ENCODE measurements at regions not wholly inside any gene's neighbourhood (a gene's known extent, or its start where the extent isn't known, plus 50 kb on each side); places are given as distances from the start of the nearest gene placed in this dataset.
"Not testable (repeated sequence)": the region's sequence is repeated elsewhere in the genome, so short reads cannot be mapped to it uniquely, and the experiment has no call there.

GRCh38 chr6:140192018-140192417 lies 817.6 kb upstream of the CITED2 start:
- DNase-seq = no peak

DNA sequence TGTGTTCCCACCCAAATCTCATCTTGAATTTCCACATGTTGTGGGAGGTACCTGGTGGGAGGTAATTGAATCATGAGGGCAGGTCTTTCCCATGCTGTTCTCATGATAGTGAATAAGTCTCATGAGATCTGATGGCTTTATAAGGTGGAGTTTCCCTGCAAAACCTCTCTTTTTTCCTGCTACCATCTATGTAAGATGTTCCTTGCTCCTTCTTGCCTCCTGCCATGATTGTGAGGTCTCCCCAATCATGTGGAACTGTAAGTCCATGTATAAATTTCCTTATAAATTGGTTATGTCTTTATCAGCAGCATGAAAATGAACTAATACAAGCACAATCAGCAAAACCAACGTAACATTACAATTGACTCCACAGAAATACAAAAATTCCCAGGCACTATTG lies 814.8 kb upstream of the CITED2 start:
- not testable (repeated sequence) for DNase-seq

GRCh38 chr6:140185991-140186390 lies 811.5 kb upstream of the CITED2 start:
- no peak for DNase-seq

DNA sequence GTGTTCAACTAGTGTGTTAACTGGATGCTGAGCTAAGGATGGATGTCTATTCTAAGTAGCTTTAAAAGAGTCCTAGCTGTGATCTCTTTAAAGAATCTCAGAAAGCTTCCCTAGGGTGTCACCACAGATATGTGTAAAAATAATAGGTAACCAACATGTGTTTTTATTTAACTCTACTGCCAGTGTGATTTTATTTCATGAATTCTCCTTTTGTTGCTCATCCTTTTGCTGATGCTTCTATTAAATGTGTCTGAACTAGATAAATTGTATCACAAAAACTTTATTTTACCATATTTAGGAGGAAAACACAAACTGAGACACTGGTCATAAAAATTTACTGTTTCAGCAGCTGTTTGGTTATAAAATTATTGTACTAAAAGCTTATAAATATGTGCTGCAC lies 809.4 kb upstream of the CITED2 start:
- DNase-seq = no peak

GRCh38 chr6:140182821-140183220 lies 808.4 kb upstream of the CITED2 start:
- DNase-seq = no peak

- no peak for DNase-seq
These were observed 807.4 kb upstream of the CITED2 start for GRCh38 chr6:140181876-140182275.

DNA sequence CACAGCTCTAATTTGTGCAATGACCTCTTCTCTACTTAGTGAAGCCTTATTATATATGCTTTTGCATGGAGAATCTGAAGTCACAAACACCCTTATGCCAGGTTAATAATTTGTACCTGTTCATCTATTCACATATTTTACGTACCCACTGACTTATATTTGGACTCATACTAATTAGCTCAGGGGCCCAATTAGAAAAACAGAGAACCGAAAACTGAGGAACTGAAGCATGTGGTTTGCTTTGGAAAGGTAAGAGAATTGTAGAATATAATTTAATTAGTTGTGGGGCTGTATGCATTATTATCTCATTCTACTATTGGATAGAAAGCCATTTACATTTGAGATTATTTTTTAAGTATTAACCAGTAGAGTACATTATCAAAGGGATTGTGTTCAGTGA lies 805.9 kb upstream of the CITED2 start:
- no peak for DNase-seq

- DNase-seq = no peak
These were observed 804.5 kb upstream of the CITED2 start for GRCh38 chr6:140178935-140179334.

- no peak for DNase-seq
These were observed 804.1 kb upstream of the CITED2 start for GRCh38 chr6:140178520-140178919.

DNA sequence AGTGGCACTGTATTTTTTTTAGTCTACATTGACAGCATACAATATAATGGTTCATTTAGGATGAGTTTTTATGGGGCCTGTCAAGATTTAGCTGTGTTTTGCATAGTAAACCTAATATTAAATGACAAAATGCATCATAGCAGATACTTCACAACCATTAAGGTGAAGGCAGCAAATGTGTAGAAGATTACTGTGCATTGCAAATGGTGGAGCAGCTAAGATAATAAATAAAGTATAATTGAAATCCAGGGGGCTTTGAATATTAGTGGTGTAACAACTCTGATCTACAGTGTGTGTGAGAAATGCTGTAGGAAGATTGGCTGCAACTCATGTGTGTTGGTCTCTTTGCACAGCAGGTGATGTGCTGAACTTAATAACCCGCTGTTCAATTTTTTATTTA lies 801.9 kb upstream of the CITED2 start:
- no peak for DNase-seq

DNA sequence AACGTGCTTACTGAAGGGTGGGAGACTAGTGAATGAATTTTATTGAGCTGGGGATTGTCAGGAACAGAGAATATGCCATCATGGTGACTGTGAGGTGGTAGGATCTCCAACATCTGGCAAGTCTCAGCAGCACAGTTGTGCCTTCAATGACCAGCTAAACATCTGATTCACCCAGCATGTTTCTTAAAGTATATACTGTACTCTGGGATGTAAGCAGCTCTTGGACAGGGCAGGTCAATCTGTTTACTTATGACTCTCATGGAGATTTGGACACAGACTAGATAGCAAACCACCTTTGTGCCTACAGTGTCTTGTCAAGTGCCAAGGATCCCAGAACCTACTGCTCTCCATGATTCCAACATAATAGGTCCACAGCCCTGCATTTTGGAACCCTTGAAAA lies 801.0 kb upstream of the CITED2 start:
- DNase-seq = no peak

GRCh38 chr6:140174524-140174923 lies 800.1 kb upstream of the CITED2 start:
- DNase-seq = no peak

GRCh38 chr6:140168365-140168764 lies 793.9 kb upstream of the CITED2 start:
- no peak for DNase-seq

- no peak for DNase-seq
These were observed 786.5 kb upstream of the CITED2 start for GRCh38 chr6:140160909-140161308.

DNA sequence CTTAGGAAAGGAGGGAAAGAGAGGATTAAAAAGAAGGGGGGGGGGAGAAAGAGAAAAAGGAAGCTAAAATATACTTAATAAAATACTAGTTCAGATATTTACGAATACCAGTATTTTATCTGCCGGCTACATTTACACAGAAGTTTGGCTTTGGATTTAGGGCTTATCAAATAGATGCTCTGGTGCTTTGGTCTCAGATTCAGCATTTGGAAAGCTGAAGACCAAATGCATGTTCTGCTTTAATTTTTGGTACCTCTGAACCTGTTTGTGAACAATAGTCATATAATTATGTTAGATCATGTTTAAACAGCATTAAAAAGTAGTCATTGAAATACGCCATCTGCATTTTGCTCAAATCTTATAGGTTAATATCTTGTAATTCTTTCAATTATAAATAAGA lies 786.0 kb upstream of the CITED2 start:
- no peak for DNase-seq

- DNase-seq = no peak
These were observed 781.7 kb upstream of the CITED2 start for GRCh38 chr6:140156131-140156530.

- DNase-seq = no peak
These were observed 781.1 kb upstream of the CITED2 start for GRCh38 chr6:140155451-140156126.

- DNase-seq = no peak
These were observed 779.3 kb upstream of the CITED2 start for GRCh38 chr6:140153703-140154102.

DNA sequence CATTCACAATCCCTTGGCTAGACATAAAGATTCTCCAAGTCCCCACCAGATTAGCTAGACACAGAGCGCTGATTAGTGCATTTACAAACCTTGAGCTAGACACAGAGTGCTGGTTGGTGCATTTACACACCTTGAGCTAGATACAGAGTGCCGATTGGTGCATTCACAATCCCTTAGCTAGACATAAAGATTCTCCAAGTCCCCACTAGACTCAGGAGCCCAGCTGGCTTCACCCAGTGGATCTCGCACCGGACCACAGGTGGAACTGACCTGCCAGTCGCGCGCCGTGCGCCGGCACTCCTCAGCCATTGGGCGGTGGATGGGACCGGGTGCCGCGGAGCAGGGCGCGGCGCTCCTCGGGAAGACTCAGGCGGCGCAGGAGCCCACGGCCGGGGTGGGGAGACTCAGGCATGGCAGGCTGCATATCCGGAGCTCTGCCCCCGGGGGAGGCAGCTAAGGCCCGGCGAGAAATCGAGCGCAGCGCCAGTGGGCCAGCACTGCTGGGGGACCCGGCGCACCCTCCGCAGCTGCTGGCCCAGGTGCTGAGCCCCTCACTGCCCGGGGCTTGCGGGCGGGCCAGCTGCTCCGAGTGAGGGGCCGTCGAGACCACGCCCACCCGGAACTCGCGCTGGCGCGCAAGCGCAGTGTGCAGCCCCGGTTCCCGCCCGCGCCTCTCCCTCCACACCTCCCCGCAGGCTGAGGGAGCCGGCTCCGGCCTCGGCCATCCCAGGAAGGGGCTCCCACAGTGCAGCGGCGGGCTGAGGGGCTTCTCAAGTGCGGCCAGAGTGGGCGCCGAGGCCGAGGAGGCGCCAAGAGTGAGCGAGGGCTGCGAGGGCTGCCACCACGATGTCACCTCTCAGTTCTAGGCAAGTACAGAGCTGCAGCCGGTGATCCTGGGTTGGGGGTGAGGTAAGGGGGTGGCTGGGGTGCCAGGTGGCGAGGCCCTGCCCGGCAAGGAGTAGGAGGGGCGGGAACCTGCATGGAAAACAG lies 773.7 kb upstream of the CITED2 start:
- DNase-seq = not testable (repeated sequence)

- no peak for DNase-seq
These were observed 766.4 kb upstream of the CITED2 start for GRCh38 chr6:140140891-140141290.

DNA sequence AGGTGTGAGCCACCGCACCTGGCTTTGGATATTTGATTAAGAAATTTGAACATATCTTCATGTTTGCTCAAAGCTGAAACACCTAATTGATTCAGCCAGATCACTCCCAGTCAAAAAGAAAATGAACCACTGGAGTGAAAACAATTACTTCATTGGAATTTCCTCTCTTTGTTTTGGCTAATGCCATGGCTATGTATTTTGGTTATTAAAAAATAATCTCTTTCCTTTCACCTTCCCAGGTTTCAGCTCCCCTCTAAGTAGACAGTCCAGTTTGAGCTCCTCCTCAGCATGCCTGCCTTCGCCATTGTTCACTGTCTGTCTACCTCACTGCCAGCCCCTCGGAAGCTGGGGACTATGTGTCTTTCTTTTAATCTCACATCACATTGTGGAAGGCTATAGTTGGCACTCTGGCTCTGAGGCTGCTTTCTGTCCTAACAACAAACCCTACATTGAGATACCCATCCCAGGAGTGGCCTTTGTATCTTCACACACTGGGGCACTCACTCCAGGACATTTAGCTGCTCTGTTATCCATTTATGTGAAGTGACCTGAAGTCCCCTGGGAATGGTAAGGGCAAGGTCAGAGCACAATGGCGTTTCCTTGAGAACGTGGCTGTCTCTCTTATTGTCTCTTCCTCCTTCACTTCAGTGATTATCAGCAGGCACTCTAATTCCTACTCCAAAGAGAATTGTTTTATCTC lies 764.0 kb upstream of the CITED2 start:
- no peak for DNase-seq

DNA sequence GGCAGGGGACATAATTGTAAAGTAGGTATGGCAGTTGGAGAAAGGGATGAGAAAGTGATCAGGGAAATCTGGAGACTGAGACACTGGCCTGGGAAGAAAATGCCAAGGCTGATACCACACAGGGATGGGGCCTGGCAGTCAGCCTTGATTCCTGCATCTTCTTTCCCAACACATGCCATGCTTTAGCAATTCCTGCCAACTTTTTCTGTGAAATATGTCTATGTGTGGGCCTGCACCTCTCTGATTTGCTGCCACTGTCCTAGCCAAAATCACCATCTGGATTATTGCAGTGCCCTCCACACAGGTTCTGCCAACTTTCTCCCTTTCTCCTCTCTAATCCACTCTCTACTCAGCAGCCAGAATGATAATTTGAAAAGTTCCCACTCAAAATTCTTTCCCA lies 759.8 kb upstream of the CITED2 start:
- DNase-seq = no peak

- no peak for DNase-seq
These were observed 755.6 kb upstream of the CITED2 start for GRCh38 chr6:140130074-140130473.

GRCh38 chr6:140124498-140124897 lies 750.0 kb upstream of the CITED2 start:
- DNase-seq = no peak
